ENCODE measurements at regions not wholly inside any gene's neighbourhood (a gene's known extent, or its start where the extent isn't known, plus 50 kb on each side); places are given as distances from the start of the nearest gene placed in this dataset.

GRCh38 chr4:125062115-125063050 lies 252.4 kb upstream of the FAT4 start (continued):
- TF ChIP-seq POLR2AphosphoS2 (IDR thresholded peaks at IDR 0.05; ENCODE audit: low read length) (no peak), MXD1 (CRISPR knock-in tag; IDR thresholded peaks at IDR 0.05; ENCODE audit: borderline replicate concordance, poor library complexity, severe bottlenecking) (no peak)

- POLR2A ChIA-PET, result no interaction called here
- ATAC-seq, result no peak
- H2AFZ ChIP-seq (ENCODE audit: low read depth, low read length), result no peak overlapping the region
- H3K27ac ChIP-seq (ENCODE audit: extremely low read depth, low read depth, low read length), result no peak overlapping the region
- H3K9me1 ChIP-seq (ENCODE audit: control insufficient read depth, insufficient read depth, low read length), result no peaks in the 10 kb centered on the region
- no peak for DNase-seq (ENCODE audit: extremely low read depth in 1 of 4, low spot score in 3 of 4)
- H3K4me2 ChIP-seq (ENCODE audit: insufficient read depth, low read length), result no peak overlapping the region
- H3K79me2 ChIP-seq (ENCODE audit: control insufficient read depth, insufficient read depth, low read length), result no peaks in the 10 kb centered on the region
- no peak overlapping the region for H3K9ac ChIP-seq (ENCODE audit: insufficient read depth in 1 of 2, low read depth in 2 of 2, low read length in 2 of 2)
- no peaks in the 10 kb centered on the region for H3K9me3 ChIP-seq (replicated peaks; ENCODE audit: control insufficient read depth, insufficient read depth, low read depth, low read length)
- H4K20me1 ChIP-seq (replicated peaks; ENCODE audit: control insufficient read depth, insufficient read depth, low read length), result no peaks in the 10 kb centered on the region
- H3K27me3 ChIP-seq (ENCODE audit: control insufficient read depth in 2 of 2, insufficient read depth in 2 of 2, low read length in 2 of 2), result no peaks in the 10 kb centered on the region
- no peak overlapping the region for H3K4me3 ChIP-seq
- H3K36me3 ChIP-seq (ENCODE audit: control insufficient read depth, insufficient read depth, low read length), result no peaks in the 10 kb centered on the region
- intact Hi-C loops (cut with micrococcal nuclease) (no loop called here), in situ Hi-C loops (cut with MboI) (no loop called here)
- 0% methylated on average over 2 of the region's 2 CpGs for WGBS (ENCODE audit: insufficient coverage, low coverage, missing lambda C conversion rate)
- no TSS peak for BruUV-seq (replicated peaks)
- no peaks in the 10 kb centered on the region for H3K4me1 ChIP-seq (replicated peaks in 1 of 2; ENCODE audit: control insufficient read depth in 2 of 2, insufficient read depth in 2 of 2, low read length in 2 of 2)
- FAIRE-seq, result no peak
- CTCF ChIA-PET (ENCODE audit: low intra/inter-chr PET ratio), result interaction anchor here (0.7 kb wide), 1 partner anchor 1744 kb away, joined by 3 read pairs; no protein-coding TSS in a partner anchor
- TF ChIP-seq GABPA (tag; conservative IDR thresholded peaks at IDR 0.05; ENCODE audit: low read depth) (no peak), GTF2F1 (IDR thresholded peaks at IDR 0.05; ENCODE audit: low read depth, low read length) (no peak), DPF2 (IDR thresholded peaks at IDR 0.05) (no peak), HMG20A (CRISPR knock-in tag; conservative IDR thresholded peaks at IDR 0.05) (no peak), NONO (IDR thresholded peaks at IDR 0.05; ENCODE audit: low read depth in 2 of 2, low read length in 1 of 2) (no peak), ATF4 (CRISPR knock-in tag; IDR thresholded peaks at IDR 0.05) (no peak), E2F8 (IDR thresholded peaks at IDR 0.05; ENCODE audit: low read depth, partially characterized antibody) (no peak), ZNF778 (CRISPR knock-in tag; IDR thresholded peaks at IDR 0.05) (no peak), RNF2 (IDR thresholded peaks at IDR 0.05) (no peak), MAX (CRISPR knock-in tag; IDR thresholded peaks at IDR 0.05) (no peak)
- TF ChIP-seq, protein P1, sequence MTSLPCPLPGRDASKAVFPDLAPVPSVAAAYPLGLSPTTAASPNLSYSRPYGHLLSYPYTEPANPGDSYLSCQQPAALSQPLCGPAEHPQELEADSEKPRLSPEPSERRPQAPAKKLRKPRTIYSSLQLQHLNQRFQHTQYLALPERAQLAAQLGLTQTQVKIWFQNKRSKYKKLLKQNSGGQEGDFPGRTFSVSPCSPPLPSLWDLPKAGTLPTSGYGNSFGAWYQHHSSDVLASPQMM (CRISPR knock-in tag; IDR thresholded peaks at IDR 0.05), result no peak
Measured at GRCh38 chr4:125060376-125060775, 254.4 kb upstream of the FAT4 start.
